NOMO-1 treated with DMSO at 0.1 percent for 48 hours (cell line): ENCODE measurements at regions not wholly inside any gene's neighbourhood (a gene's known extent, or its start where the extent isn't known, plus 50 kb on each side); places are given as distances from the start of the nearest gene placed in this dataset.

ENCODE experiments used
- DNase-seq: peaks from one replicate; lab custom pipeline; 2025; ENCODE audit not compliant: unreplicated experiment; lab: John Stamatoyannopoulos, UW

DNA sequence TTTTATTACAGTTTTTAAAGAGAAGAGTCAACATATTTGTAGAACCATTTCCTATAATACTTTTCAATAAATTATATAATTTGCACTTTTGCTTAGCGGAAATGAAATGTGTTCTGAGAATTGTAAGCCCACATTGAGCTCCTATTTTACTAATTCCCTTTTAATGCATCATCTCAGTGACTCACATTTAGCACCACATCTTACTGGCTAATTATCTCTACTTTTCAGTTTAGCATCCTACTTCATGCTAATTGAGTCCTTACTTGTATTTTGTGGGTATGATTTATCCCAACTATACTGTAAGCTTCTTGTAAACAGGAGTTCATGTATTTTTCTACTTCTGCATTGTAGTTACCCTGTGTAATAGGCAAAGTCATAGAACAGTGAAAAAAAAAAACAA, 67.5 kb downstream of the TMX1 start:
- no peak for DNase-seq

DNA sequence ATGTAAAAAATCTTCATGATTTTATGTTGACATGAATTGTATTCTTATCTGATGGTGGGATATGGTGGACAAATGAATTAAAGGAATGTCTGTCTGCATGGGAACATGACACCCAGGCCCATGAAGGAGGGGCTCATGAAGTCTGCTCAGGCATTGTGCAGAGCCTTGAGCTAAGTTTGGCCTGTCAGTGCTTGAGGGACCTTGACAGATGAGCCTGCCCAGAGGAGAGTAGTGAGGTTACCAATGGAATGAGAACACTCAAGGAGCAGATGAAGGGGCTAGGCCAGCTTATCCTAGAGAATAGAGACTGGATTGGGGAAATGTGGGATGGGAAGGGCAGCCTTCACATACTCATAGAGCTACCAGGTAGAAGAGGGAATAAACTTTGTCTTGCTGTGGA, 68.8 kb downstream of the TMX1 start:
- no peak for DNase-seq

DNA sequence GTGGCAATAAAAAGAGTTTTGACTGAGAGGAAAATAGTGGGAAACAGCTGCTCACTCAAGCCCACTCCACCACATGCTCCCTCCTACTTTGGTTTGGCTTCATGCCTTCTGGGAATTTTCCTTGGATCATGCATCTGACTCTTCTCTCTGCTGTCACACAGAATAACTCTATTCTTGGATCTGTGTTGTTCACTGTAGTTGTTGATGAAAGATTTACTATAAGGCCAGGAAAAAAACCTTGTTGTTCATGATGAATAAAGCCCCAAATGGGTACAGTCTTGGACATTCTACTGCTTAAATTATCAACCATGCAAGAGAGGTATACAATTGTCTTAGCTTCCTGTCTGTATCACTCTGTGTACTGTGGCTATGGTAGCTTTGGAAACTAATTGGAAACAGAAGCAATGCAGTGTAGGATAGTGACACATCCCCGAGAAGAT, 70.5 kb downstream of the TMX1 start:
- DNase-seq = no peak

DNA sequence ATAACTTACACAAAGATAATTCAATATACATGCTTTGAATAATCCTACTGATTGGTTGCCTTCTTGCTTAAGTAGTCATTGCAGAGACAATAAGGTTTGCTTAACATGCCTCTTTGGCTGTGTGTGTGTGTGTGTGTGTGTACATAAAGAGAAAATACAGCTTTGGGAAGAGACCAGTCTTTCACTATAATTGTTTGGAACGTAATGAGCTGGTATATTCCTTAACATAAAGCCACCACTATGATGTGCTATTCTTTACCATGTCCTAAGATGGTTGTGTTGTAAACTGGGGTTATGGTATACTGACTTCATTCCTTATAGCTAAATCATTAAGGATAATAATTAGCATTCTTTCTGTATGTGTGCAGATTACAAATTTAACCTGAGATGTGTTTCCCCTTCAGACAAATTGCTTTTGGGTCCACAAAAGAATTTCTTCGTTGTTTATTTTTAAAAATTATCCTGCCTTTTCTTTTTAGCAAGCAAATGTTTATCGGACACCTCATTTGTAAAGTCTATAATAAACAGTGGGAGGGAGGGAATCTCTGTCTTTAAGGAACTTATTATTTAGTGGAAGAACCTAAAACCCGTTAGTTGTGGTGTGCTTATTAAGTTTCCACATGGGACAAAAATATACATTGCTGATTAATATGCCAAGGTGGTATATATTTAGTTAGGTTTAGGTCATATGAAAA, 74.4 kb downstream of the TMX1 start:
- no peak for DNase-seq

DNA sequence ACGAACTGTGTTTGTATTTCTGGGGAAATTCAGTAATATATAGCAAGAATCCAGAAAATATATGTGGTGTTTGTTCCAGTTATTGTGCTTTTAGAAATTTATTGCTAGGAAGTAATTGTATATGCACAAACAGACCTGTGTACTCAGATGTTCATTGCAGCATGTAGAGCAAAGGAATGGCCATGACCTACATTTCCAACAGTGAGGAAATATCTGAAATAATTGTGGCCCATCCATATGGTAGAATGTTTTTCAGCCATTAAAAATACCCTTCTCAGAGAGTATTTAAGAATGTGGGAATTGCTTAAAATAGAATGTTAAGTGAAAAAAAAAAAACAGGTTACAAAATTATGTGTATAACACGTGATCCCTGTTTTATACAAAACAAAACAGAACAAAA, 77.3 kb downstream of the TMX1 start:
- DNase-seq = no peak

DNA sequence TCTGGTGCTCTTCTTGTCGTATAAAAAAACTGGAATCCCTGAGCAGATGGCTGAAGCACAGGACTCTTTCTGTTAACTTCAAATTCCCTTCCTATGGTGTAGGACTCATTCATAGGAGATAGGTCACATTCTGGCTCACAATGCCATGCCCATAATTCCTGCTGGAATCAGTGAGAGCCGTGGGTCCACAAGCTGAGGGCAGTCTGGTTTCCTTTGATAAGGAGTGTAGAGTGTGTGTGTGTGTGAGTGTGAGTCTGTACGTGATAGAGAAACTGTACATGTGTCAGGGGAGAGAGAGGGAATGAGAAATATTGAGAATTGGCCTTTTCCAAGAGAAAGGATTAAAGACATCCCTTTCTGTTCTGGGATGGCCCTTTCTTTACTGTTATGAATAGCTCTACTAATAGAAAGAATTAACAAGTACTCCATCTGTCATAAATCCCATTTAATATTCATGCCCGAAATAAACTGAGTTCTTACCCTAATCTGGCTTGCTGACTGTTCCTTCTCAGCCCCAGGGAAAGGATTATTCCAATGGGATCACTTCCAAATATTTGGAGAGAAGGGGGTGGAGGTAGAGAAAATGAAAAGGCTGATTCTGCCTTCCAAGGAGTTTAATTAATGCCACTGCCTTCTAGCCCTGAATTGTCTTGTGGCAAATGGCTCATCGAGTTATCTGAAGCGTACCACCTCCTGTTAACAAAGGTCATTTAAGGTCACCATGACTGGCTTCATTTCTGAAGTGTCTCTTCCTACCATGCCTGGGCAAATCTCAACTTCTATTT, 79.0 kb downstream of the TMX1 start:
- DNase-seq = no peak

DNA sequence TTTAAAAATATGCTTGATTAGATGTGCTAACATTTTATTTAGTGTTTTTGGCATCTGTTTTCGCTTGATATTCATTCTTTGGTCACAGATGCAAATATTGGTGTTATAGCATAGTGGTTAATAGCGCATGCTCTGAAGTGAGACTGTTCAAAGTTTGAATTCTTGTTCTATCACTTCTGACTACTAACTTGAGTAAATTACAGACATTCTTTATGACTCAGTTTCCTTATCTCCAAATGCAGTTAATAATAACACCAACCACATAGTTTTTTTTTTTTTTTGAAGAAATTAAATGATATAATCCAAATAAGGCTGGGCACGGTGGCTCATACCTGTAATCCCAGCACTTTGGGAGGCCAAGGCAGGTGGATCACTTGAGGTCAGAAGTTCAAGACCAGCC, 81.0 kb downstream of the TMX1 start:
- no peak for DNase-seq

DNA sequence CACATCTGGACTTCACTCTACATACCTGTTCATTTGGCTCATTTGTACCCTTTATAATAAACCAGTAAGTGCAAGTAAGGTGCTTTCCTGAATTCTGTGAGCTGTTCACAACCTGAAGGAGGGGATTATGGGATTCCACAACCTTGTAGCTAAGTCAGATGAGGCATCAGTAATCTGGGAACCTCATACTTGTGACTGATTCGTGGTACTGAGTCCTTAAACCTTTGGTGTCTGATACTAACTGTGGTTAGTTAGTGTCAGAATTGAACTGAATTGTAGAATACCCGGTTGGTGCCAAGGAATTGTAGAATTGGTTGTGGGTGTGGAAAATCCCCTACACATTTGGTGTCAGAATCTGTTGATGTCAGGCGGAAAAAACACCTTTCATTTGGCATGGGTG, 83.4 kb downstream of the TMX1 start:
- no peak for DNase-seq

DNA sequence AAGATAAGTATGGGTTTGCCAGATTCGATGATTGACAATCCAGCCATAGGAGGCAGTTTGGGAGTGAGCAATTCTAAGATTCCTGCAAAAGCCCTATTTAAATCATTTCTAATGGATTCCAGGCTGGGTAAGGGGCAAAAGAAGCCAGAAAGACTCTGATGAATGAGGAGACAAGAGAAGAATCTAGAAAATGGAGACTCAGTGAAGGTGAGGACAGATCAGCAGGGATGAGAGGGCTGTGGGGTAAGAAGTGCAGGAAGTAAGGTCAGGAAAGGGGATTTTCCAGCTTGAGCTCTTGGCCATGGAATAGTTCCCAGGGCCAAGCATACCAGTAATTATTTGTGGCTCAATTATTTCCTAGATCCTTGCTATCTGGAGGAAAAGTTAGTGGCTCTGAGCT, 87.3 kb downstream of the TMX1 start:
- no peak for DNase-seq

DNA sequence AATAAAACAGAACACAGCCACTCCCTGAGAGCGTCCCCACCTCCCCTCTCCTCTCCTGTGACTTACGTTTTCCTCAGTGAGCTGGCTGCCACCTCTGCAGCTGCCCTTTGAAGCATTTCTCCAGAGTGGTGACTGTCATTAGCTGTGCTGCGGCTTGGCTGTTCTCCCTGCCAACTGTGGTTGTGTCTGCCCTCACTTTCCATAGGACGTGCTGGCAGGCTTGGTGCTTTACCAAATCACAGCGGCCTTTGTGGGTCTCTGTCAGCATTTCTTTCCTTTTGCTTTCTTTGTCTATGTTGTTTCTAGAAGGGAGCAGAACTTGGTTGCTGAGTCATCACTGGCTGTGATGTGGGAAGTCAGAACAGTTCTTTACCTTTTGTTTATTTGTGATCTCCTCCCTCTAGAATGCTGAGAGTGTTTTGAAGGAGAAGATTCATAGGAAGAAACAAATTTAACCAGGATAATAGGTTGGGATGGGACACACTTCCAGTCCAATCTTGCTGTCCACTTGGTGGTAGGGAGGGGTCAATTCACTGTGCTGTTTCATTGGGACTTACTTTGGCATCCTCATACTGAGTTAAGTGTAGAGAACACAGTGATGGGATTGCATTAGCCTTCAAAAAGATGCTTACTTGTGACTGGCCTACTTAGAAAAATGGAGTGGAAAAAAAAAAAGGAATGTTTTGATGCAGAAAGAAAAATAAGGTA, 88.2 kb downstream of the TMX1 start:
- DNase-seq = no peak

DNA sequence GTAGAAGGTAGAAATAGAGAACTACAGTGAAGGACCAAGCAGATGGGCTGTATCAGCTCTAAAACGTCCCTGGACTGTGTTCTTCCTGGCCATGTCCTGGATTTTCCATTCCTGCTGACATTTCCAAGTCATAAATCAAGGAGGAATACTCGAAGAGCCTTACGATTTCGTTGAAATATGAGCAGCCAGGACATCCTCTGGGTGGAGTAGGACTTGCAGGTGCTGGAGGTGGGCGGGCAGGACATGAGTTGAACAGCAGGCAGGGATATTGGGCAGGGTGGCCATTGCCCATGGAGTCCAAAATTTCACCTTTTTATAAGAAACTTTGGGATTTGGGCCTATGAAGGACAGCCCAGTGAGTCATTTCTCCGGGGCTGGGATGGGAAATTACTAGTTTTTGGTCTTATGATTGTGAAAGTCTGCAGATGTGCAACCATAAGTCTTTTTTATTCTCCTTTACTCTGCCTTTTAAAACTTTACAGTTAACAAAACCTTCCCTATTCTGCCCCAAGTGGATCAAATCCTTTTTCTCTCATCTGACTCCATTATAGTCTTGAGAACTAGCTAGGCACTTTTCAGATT, 88.8 kb downstream of the TMX1 start:
- no peak for DNase-seq

DNA sequence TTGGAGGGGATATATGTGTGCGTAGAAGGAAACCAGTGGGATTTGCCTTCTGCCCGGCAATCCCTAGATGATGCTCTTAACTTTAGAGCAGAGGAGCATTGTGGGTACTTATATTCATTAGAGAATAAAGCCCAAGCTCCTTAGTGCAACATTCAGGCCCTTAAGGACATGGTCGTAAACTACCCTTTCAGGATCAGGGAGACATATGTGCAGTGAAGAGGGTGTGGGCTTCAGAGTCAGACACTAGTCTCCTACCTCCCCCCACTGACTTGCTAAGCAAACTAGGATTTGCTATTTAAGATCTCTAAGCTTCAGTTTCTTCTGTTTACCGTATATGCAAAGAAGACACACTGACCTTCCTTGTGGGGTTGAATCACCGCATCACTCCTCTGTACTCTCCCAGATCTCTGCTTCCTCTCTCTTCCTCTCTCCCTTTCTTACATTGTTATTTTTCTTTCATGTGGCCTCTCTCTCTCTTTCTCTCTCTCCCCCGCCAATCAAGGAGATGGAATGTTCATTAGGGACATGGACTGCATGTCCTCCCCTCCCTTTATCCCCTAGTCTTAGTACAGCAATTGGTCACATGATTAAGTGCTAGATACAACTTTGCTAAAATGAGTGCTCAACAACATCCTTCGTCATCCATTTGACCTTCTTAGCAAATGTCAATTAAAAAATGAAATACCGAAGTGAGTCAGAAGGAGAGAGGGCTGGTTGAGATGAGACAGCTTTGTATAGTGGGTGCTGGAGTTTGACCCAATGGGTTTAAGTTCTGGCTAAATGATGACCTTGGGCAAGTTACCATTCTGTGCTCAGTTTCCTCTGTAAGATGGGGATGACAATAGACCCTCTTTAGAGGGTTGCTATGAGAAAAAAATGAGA, 91.7 kb downstream of the TMX1 start:
- DNase-seq = no peak

DNA sequence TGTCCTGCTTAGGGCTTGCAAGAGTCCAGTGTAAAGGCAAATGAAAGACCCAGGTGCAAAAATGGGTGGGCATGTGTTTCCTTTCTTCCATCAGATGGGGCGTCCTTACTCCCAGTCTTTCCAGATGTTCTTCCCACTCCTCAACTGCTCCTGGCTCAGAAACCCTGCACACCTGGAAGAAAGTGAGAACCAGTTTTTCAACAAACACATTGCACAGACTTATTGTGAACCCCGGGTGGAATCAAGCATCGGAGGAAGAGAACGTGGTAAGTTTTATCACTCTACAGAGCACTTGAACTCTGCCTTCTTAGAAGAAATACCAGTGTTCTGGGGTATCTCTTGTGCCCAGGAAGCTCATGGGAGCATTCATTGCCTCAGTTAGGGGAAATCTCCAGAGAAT, 93.3 kb downstream of the TMX1 start:
- DNase-seq = no peak

DNA sequence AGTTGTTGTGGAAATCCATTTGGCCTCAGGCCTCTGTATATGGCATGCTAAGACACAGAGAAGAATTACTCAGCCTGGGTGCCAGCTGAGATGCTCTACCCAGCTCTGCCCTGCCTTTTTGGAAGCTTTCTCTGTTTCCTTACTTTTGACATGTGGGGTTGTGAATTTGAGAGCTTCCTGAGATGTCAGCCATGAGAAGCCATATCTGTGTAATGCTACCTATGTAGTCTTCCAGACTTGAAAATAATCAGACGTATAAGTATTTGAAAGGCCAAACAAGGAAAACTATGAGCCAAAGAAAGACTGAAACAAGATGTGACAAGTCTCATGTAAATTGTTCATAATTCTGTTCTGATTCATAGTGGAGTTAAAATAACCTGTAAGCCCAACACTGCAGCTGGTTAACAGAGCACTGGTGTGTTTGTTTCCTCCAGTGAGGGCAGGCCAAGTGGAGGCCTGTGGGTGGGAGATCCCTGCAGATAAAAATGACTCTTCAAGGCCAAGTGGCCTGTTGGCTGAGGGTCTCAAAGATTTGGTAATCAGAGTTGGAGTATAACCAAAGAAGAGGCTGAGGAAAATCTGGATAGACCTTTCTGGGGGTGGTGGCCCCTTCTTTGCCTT, 94.0 kb downstream of the TMX1 start:
- no peak for DNase-seq

DNA sequence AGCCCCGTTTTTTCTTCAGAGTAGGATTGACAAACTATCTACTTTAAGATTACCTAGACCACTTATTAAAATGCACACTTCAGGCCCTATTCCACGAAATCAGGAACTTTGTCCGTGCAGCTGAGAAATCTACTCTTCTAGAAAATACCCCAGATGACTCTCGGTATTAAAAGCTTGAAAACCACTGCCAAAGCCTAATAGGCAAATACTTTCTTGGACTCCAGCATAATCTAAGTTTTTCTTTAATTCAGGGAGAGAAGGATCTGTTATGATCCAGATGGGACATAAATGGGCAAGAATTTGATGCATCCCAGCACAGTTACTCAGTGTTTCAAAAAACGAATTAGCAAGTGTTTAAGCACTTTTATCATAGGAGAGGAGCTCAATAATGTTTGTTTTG, 94.5 kb downstream of the TMX1 start:
- no peak for DNase-seq

DNA sequence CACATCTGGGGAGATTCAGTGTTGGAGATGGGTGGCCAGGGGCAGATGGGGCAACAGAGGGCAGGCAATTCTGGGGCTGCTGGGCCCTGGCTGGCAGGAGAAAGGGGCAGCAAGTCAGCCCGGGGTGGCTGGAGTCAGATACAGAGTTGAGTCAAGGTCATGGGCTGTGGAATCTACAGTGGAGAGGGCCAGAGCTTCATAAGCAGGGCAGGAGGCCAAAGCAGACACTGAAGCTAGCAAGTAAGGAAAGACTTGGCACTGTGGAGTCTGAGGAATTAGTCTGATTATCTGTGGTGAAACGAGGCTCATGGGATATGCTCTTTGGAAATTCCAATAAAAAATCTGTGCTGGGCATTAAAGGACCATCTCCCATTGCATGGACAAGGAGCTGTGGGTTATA, 95.5 kb downstream of the TMX1 start:
- DNase-seq = no peak

DNA sequence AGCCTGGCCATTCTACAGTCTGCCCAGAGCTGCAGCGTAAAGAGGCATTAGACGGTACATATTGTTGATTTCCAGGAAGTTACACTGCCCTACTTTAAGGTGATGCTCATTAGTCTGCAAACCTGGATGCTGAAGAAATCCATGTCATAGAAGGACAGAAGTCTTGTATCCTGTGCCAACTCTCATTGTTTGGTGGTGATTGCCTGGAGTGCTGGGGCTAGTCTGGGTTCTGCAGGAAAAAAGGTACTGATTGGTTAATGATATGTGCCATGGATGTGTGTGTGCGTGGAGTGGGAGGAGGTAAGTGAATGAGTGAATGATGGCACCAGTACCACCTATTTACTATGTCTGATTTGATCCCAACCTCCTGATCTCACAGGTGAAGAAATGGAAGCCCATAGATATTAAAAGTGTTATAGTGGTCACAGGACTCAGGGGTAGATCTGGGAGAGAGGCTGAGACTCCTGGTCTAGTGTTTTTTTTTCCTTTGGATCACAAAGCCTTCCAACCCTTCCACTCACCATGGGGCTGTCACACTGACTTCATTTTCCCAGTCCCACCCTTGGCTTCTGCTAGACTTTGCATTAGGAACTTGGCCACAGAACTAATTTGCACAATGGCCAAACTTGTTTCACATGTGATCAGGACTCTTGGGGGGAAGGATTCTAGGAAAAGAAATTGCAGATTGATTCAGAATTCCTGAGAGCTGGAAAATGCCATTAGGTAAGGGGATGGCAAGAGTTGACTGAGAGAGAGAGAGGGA, 96.1 kb downstream of the TMX1 start:
- no peak for DNase-seq

DNA sequence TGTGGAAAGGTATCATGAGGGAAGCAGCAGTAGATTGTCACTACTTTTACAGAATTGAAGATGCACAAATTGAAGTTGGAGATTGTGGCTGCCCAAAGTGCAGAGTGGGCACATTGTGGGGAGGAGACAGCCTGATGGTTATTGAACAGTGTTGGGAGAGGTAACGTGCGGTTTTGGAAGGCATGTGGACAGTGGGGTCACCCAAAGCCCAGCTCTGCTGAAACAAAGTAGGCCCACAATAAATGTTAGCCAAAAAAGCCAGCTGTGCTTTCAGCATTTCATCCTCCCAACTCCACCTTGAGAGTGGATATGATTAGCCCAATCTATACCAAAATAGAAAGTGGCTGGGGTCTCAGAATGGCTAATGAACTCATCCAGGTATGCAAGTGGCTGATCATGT, 96.7 kb downstream of the TMX1 start:
- DNase-seq = no peak

DNA sequence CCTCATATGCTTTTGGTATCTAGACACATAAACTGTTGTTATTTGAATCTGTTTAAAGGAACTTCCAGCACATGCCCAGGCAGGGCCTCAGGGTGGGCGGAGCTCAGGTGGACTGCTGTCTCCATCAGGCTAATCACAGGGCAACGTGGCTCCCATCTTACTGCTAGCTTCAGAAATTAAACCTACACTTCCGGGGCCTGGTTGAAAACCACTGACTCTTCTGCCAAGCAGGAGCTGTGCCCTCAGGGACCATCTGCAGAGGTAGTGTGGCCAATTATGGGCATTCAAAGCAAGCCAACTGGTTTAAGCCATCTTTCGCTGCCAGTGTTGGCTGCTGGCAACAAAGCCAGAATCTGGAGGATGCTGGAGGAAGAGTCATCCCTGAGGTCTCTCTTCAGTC, 97.5 kb downstream of the TMX1 start:
- no peak for DNase-seq

DNA sequence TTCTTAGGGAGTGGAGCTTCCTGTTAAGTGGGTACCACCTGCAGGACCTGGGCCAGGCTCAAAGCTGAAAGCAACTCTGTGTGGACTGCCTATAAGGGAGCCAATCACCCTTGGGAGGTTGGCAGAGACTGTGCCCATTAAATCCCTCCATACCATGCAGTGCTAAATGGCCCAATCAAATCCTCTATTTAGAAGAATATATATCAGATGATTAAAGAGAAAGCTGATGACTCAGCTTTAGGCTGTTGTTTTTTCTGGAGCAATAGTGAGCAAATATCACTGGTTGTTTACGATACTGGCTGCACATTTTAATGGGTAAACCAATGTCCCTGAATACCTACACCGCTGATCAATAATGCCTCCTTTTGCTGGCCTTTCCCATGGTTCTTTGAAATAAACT, 101.3 kb downstream of the TMX1 start:
- no peak for DNase-seq
